Vagina (tissue), 2 donors: ENCODE measurements at regions not wholly inside any gene's neighbourhood (a gene's known extent, or its start where the extent isn't known, plus 50 kb on each side); places are given as distances from the start of the nearest gene placed in this dataset.

Experiments used
- DNase-seq, 2 donors: peaks; one replicate each; pipeline ENCODE4 v3.0.0-alpha.2; 2017; ENCODE audit errors: extremely low spot score in 2 of 2
- H3K27ac ChIP-seq: fragments of 200-600 bp; sonication (generic); one replicate; pipeline ENCODE4 v1.5.1; 2019
- H3K27me3 ChIP-seq: fragments of 200-600 bp; sonication (generic); one replicate; pipeline ENCODE4 v1.5.1; 2019
- H3K36me3 ChIP-seq, 2 donors: fragments of 200-600 bp; sonication (generic); one replicate each; pipeline ENCODE4 v1.5.1; 2017 to 2019
- H3K4me1 ChIP-seq: fragments of 200-600 bp; sonication (generic); one replicate; pipeline ENCODE4 v1.5.1; 2019
- H3K4me3 ChIP-seq, 2 donors: fragments of 200-600 bp; sonication (generic); 1 replicate in 1 of 2; 2 replicates in 1 of 2; pipeline ENCODE4 v1.5.1; 2016 to 2019
- H3K9me3 ChIP-seq: fragments of 200-600 bp; sonication (generic); one replicate; pipeline ENCODE4 v1.5.1; 2019
- CTCF ChIP-seq, 3 experiments: fragments of 450-650 bp in 2 of 3; fragments of 200-600 bp in 1 of 3; sonication (generic) in 1 of 3; IDR thresholded peaks; one replicate each; pipeline ENCODE4 v1.5.1; 2017 to 2019; ENCODE audit warnings: antibody characterized with exemption in 3 of 3, mild to moderate bottlenecking in 2 of 3, moderate library complexity in 2 of 3
- POLR2A ChIP-seq, 2 donors: fragments of 450-650 bp; IDR thresholded peaks; one replicate each; pipeline ENCODE4 v1.6.1; 2017; ENCODE audit warnings: antibody characterized with exemption in 2 of 2, mild to moderate bottlenecking in 2 of 2, moderate library complexity in 2 of 2
- POLR2AphosphoS5 ChIP-seq, 2 donors: sonication (generic); formaldehyde crosslinking; IDR thresholded peaks; one replicate each; pipeline ENCODE4 v1.9.0; 2017; ENCODE audit warnings: antibody characterized with exemption in 2 of 2, mild to moderate bottlenecking in 2 of 2, low read depth in 1 of 2; ENCODE audit not compliant: insufficient read depth in 1 of 2
- intact Hi-C: fragments of 100-400 bp; cut with DNase I; formaldehyde crosslinking; loops from one replicate; pipeline ENCODE4 v1.15.1; 2023

GRCh38 chr2:212945526-212945925 lies 205.9 kb downstream of the IKZF2 start:
- Histone ChIP-seq H3K27me3 (no peaks in the 10 kb centered on the region), H3K27ac (no peak overlapping the region), H3K36me3 (no peaks in the 10 kb centered on the region), H3K9me3 (no peaks in the 10 kb centered on the region), H3K4me1 (peaks cover 10% of the 10 kb centered on the region), H3K4me3 (no peak overlapping the region)
- TF ChIP-seq POLR2AphosphoS5 (IDR thresholded peaks at IDR 0.05; ENCODE audit: insufficient read depth in 1 of 2, low read depth in 1 of 2) = no peak
- no peak for TF ChIP-seq CTCF (IDR thresholded peaks at IDR 0.05)
- no peak for TF ChIP-seq POLR2A (IDR thresholded peaks at IDR 0.05)
- intact Hi-C loops = no loop called here
- no peak for DNase-seq

- Histone ChIP-seq H3K4me1 (peaks cover 14% of the 10 kb centered on the region), H3K27ac (no peak overlapping the region), H3K27me3 (no peaks in the 10 kb centered on the region), H3K4me3 (no peak overlapping the region), H3K36me3 (no peaks in the 10 kb centered on the region), H3K9me3 (no peaks in the 10 kb centered on the region)
- TF ChIP-seq CTCF (IDR thresholded peaks at IDR 0.05) = no peak
- TF ChIP-seq POLR2A (IDR thresholded peaks at IDR 0.05) = no peak
- TF ChIP-seq POLR2AphosphoS5 (IDR thresholded peaks at IDR 0.05; ENCODE audit: insufficient read depth in 1 of 2, low read depth in 1 of 2) = no peak
- intact Hi-C loops = no loop called here
- no peak for DNase-seq
These were observed 208.1 kb downstream of the IKZF2 start for GRCh38 chr2:212943351-212943750.

GRCh38 chr2:212941361-212941760 lies 210.1 kb downstream of the IKZF2 start:
- Histone ChIP-seq H3K27ac (no peak overlapping the region), H3K4me3 (no peak overlapping the region), H3K27me3 (no peaks in the 10 kb centered on the region), H3K4me1 (peaks cover 14% of the 10 kb centered on the region), H3K9me3 (no peaks in the 10 kb centered on the region), H3K36me3 (no peaks in the 10 kb centered on the region)
- DNase-seq = no peak
- no peak for TF ChIP-seq CTCF (IDR thresholded peaks at IDR 0.05)
- no peak for TF ChIP-seq POLR2A (IDR thresholded peaks at IDR 0.05)
- TF ChIP-seq POLR2AphosphoS5 (IDR thresholded peaks at IDR 0.05; ENCODE audit: insufficient read depth in 1 of 2, low read depth in 1 of 2) = no peak
- intact Hi-C loops = no loop called here

GRCh38 chr2:212940816-212941215 lies 210.6 kb downstream of the IKZF2 start:
- TF ChIP-seq POLR2AphosphoS5 (IDR thresholded peaks at IDR 0.05; ENCODE audit: insufficient read depth in 1 of 2, low read depth in 1 of 2) (no peak), CTCF (IDR thresholded peaks at IDR 0.05) (no peak), POLR2A (IDR thresholded peaks at IDR 0.05) (no peak)
- Histone ChIP-seq H3K4me1 (peaks cover 14% of the 10 kb centered on the region), H3K4me3 (no peak overlapping the region), H3K27me3 (no peaks in the 10 kb centered on the region), H3K27ac (no peak overlapping the region), H3K36me3 (no peaks in the 10 kb centered on the region), H3K9me3 (no peaks in the 10 kb centered on the region)
- no peak for DNase-seq
- intact Hi-C loops = no loop called here

GRCh38 chr2:212939777-212940531 lies 211.5 kb downstream of the IKZF2 start:
- Histone ChIP-seq H3K9me3 (no peaks in the 10 kb centered on the region), H3K4me3 (no peak overlapping the region), H3K36me3 (no peaks in the 10 kb centered on the region), H3K27ac (no peak overlapping the region), H3K27me3 (no peaks in the 10 kb centered on the region), H3K4me1 (peaks cover 14% of the 10 kb centered on the region)
- intact Hi-C loops = no loop called here
- no peak for TF ChIP-seq CTCF (IDR thresholded peaks at IDR 0.05)
- TF ChIP-seq POLR2AphosphoS5 (IDR thresholded peaks at IDR 0.05; ENCODE audit: insufficient read depth in 1 of 2, low read depth in 1 of 2) = peak in 1 of 2 donors; percentile 27
- no peak for DNase-seq
